Fibroblast of lung (primary cell): ENCODE measurements at regions not wholly inside any gene's neighbourhood (a gene's known extent, or its start where the extent isn't known, plus 50 kb on each side); places are given as distances from the start of the nearest gene placed in this dataset.

Source experiments
- CTCF ChIP-seq, 2 donors: IDR thresholded peaks in 1 of 2; conservative IDR thresholded peaks in 1 of 2; 1 replicate in 1 of 2; 2 replicates in 1 of 2; pipeline ENCODE4 v1.5.1; 2011 to 2012; ENCODE audit warnings: low read length in 2 of 2, control low read depth in 1 of 2, inconsistent platforms in 1 of 2, low read depth in 1 of 2, mild to moderate bottlenecking in 1 of 2
- EZH2 ChIP-seq: IDR thresholded peaks from 2 replicates; pipeline ENCODE4 v1.5.1; 2012; ENCODE audit warnings: low read length, control low read depth, mild to moderate bottlenecking; ENCODE audit errors: missing control alignments

- TF ChIP-seq EZH2: no peak
- TF ChIP-seq CTCF (conservative IDR thresholded peaks at IDR 0.05 in 1 of 2, IDR thresholded peaks at IDR 0.05 in 1 of 2; ENCODE audit: low read depth in 1 of 2, low read length in 2 of 2): no peak
Measured at GRCh38 chr10:65128277-65128676, 1607.1 kb downstream of the REEP3 start.
